IPS-18a (cell line): ENCODE measurements at regions not wholly inside any gene's neighbourhood (a gene's known extent, or its start where the extent isn't known, plus 50 kb on each side); places are given as distances from the start of the nearest gene placed in this dataset.

ENCODE experiments used
- H3K27ac ChIP-seq: one replicate; pipeline ENCODE4 v1.5.1; 2013; ENCODE audit warnings: low read length
- H3K27me3 ChIP-seq: one replicate; pipeline ENCODE4 v1.6.1; 2013; ENCODE audit warnings: mild to moderate bottlenecking, low read length; ENCODE audit not compliant: control insufficient read depth, insufficient read depth
- H3K36me3 ChIP-seq: one replicate; pipeline ENCODE4 v1.6.1; 2013; ENCODE audit warnings: low read depth, low read length; ENCODE audit not compliant: control insufficient read depth
- H3K4me1 ChIP-seq: one replicate; pipeline ENCODE4 v1.6.1; 2013; ENCODE audit warnings: low read depth, low read length; ENCODE audit not compliant: control insufficient read depth
- H3K4me3 ChIP-seq: one replicate; pipeline ENCODE4 v1.5.1; 2013; ENCODE audit warnings: low read length
- H3K9ac ChIP-seq: one replicate; pipeline ENCODE4 v1.6.1; 2013; ENCODE audit warnings: mild to moderate bottlenecking, low read length, moderate library complexity
- H3K9me3 ChIP-seq: one replicate; pipeline ENCODE4 v1.6.1; 2013; ENCODE audit warnings: low read depth, low read length; ENCODE audit not compliant: control insufficient read depth

GRCh38 chr2:173664513-173664910, 300.7 kb downstream of the SP3 start:
- Histone ChIP-seq H3K4me1 (no peaks in the 10 kb centered on the region), H3K36me3 (no peaks in the 10 kb centered on the region), H3K9me3 (no peaks in the 10 kb centered on the region), H3K9ac (no peak overlapping the region), H3K27ac (no peak overlapping the region), H3K27me3 (no peaks in the 10 kb centered on the region), H3K4me3 (no peak overlapping the region)

GRCh38 chr2:173666171-173666888, 298.8 kb downstream of the SP3 start:
- no peak overlapping the region for H3K4me3 ChIP-seq
- no peak overlapping the region for H3K27ac ChIP-seq
- no peaks in the 10 kb centered on the region for H3K36me3 ChIP-seq
- no peaks in the 10 kb centered on the region for H3K27me3 ChIP-seq
- H3K9me3 ChIP-seq, result no peaks in the 10 kb centered on the region
- no peaks in the 10 kb centered on the region for H3K4me1 ChIP-seq
- no peak overlapping the region for H3K9ac ChIP-seq

- Histone ChIP-seq H3K9me3 (no peaks in the 10 kb centered on the region), H3K36me3 (no peaks in the 10 kb centered on the region), H3K9ac (no peak overlapping the region), H3K4me1 (no peaks in the 10 kb centered on the region), H3K27ac (no peak overlapping the region), H3K4me3 (no peak overlapping the region), H3K27me3 (no peaks in the 10 kb centered on the region)
These were observed 298.2 kb downstream of the SP3 start for GRCh38 chr2:173667014-173667413.

- no peaks in the 10 kb centered on the region for H3K4me1 ChIP-seq
- H3K27me3 ChIP-seq, result no peaks in the 10 kb centered on the region
- H3K36me3 ChIP-seq, result no peaks in the 10 kb centered on the region
- H3K4me3 ChIP-seq, result no peak overlapping the region
- no peak overlapping the region for H3K9ac ChIP-seq
- H3K9me3 ChIP-seq, result no peaks in the 10 kb centered on the region
- H3K27ac ChIP-seq, result no peak overlapping the region
These were observed 297.8 kb downstream of the SP3 start for GRCh38 chr2:173667415-173667814.

GRCh38 chr2:173669271-173669853, 295.8 kb downstream of the SP3 start:
- H3K9me3 ChIP-seq, result no peaks in the 10 kb centered on the region
- no peaks in the 10 kb centered on the region for H3K27me3 ChIP-seq
- no peaks in the 10 kb centered on the region for H3K36me3 ChIP-seq
- H3K27ac ChIP-seq, result no peak overlapping the region
- H3K4me3 ChIP-seq, result no peak overlapping the region
- no peak overlapping the region for H3K9ac ChIP-seq
- no peaks in the 10 kb centered on the region for H3K4me1 ChIP-seq

- Histone ChIP-seq H3K9ac (no peak overlapping the region), H3K36me3 (no peaks in the 10 kb centered on the region), H3K27me3 (no peaks in the 10 kb centered on the region), H3K4me1 (no peaks in the 10 kb centered on the region), H3K4me3 (no peak overlapping the region), H3K27ac (no peak overlapping the region), H3K9me3 (no peaks in the 10 kb centered on the region)
These were observed 295.3 kb downstream of the SP3 start for GRCh38 chr2:173669888-173670287.

- Histone ChIP-seq H3K9ac (no peak overlapping the region), H3K27ac (no peak overlapping the region), H3K4me1 (no peaks in the 10 kb centered on the region), H3K36me3 (no peaks in the 10 kb centered on the region), H3K9me3 (no peaks in the 10 kb centered on the region), H3K4me3 (no peak overlapping the region), H3K27me3 (no peaks in the 10 kb centered on the region)
These were observed 292.4 kb downstream of the SP3 start for GRCh38 chr2:173672573-173673340.

- Histone ChIP-seq H3K4me3 (no peak overlapping the region), H3K27ac (no peak overlapping the region), H3K36me3 (no peaks in the 10 kb centered on the region), H3K9ac (no peak overlapping the region), H3K27me3 (no peaks in the 10 kb centered on the region), H3K9me3 (no peaks in the 10 kb centered on the region), H3K4me1 (no peaks in the 10 kb centered on the region)
These were observed 291.5 kb downstream of the SP3 start for GRCh38 chr2:173673640-173674039.

GRCh38 chr2:173676647-173677046, 288.5 kb downstream of the SP3 start:
- no peak overlapping the region for H3K4me3 ChIP-seq
- H3K9me3 ChIP-seq, result no peaks in the 10 kb centered on the region
- H3K36me3 ChIP-seq, result no peaks in the 10 kb centered on the region
- no peaks in the 10 kb centered on the region for H3K4me1 ChIP-seq
- no peak overlapping the region for H3K27ac ChIP-seq
- H3K9ac ChIP-seq, result no peak overlapping the region
- H3K27me3 ChIP-seq, result no peaks in the 10 kb centered on the region

GRCh38 chr2:173678186-173678585, 287.0 kb downstream of the SP3 start:
- H3K36me3 ChIP-seq, result no peaks in the 10 kb centered on the region
- H3K27me3 ChIP-seq, result no peaks in the 10 kb centered on the region
- H3K4me3 ChIP-seq, result no peak overlapping the region
- no peaks in the 10 kb centered on the region for H3K4me1 ChIP-seq
- no peaks in the 10 kb centered on the region for H3K9me3 ChIP-seq
- H3K27ac ChIP-seq, result no peak overlapping the region
- no peak overlapping the region for H3K9ac ChIP-seq

GRCh38 chr2:173680574-173680973, 284.6 kb downstream of the SP3 start:
- no peak overlapping the region for H3K4me3 ChIP-seq
- no peaks in the 10 kb centered on the region for H3K36me3 ChIP-seq
- no peaks in the 10 kb centered on the region for H3K4me1 ChIP-seq
- no peaks in the 10 kb centered on the region for H3K27me3 ChIP-seq
- no peaks in the 10 kb centered on the region for H3K9me3 ChIP-seq
- no peak overlapping the region for H3K9ac ChIP-seq
- H3K27ac ChIP-seq, result no peak overlapping the region
